Ovary (tissue), 7 donors: ENCODE measurements at regions not wholly inside any gene's neighbourhood (a gene's known extent, or its start where the extent isn't known, plus 50 kb on each side); places are given as distances from the start of the nearest gene placed in this dataset.
A peak's percentile ranks its signal among the peaks of the same experiment; 100 is the strongest.

Experiments
- DNase-seq, 5 donors: peaks; one replicate each; pipeline ENCODE4 v3.0.0-alpha.2; 2019 to 2020
- H3K27ac ChIP-seq, 2 donors: fragments of 200-600 bp; one replicate each; pipeline versions ENCODE4 v1.5.1 to v1.8.0; 2019 to 2022
- H3K27me3 ChIP-seq: fragments of 200-600 bp; one replicate; pipeline ENCODE4 v1.8.0; 2022
- H3K36me3 ChIP-seq: fragments of 200-600 bp; sonication (generic); one replicate; pipeline ENCODE4 v1.5.1; 2019
- H3K4me1 ChIP-seq: one replicate; pipeline ENCODE4 v1.8.1; 2013; ENCODE audit warnings: mild to moderate bottlenecking, moderate library complexity; ENCODE audit not compliant: insufficient read depth
- H3K4me3 ChIP-seq: fragments of 200-600 bp; sonication (generic); one replicate; pipeline ENCODE4 v1.5.1; 2017
- H3K9me3 ChIP-seq, 2 donors: fragments of 200-600 bp in 1 of 2; sonication (generic) in 1 of 2; one replicate each; pipeline versions ENCODE4 v1.5.1 to v1.8.1; 2013 to 2019; ENCODE audit warnings: mild to moderate bottlenecking in 1 of 2, moderate library complexity in 1 of 2
- EP300 ChIP-seq: sonication (generic); formaldehyde crosslinking; IDR thresholded peaks from one replicate; pipeline ENCODE4 v1.6.1; 2017; ENCODE audit warnings: antibody characterized with exemption
- POLR2A ChIP-seq: fragments of 450-650 bp; IDR thresholded peaks from one replicate; pipeline ENCODE4 v1.6.1; 2017; ENCODE audit warnings: antibody characterized with exemption, mild to moderate bottlenecking, moderate library complexity
- WGBS, 3 donors: extraction: QIAGEN DNeasy Blood & Tissue Kit in 1 of 3; methylation state at CpG; one replicate each; pipeline versions ENCODE4 v1.1.5 to v1.1.7; 2013 to 2017; 5-methylcytosine and 5-hydroxymethylcytosine counted together
- intact Hi-C, 4 donors: fragments of 100-400 bp; cut with DNase I; formaldehyde crosslinking; loops; one replicate each; pipeline versions ENCODE4 v1.11.0 to v1.15.1; 2022 to 2023
- TF ChIP-seq, protein P1 (sequence below), 3 donors: fragments of 450-650 bp in 2 of 3; fragments of 200-600 bp in 1 of 3; IDR thresholded peaks; one replicate each; pipeline versions ENCODE4 v1.5.1 to v1.8.0; 2016 to 2022; ENCODE audit warnings: antibody characterized with exemption in 3 of 3, mild to moderate bottlenecking in 1 of 3
- donor health status: DM: no; HTN: no; CAD: no; lungs with moderate emphysema.
- donor health status: DM: no; HTN: no; CAD: no.
- donor health status: Bipolar disorder and iron deficiency.
- donor health status: DM: no; HTN: no; CAD: no.
- donor health status: DM: yes; HTN: yes; CAD: no.

DNA sequence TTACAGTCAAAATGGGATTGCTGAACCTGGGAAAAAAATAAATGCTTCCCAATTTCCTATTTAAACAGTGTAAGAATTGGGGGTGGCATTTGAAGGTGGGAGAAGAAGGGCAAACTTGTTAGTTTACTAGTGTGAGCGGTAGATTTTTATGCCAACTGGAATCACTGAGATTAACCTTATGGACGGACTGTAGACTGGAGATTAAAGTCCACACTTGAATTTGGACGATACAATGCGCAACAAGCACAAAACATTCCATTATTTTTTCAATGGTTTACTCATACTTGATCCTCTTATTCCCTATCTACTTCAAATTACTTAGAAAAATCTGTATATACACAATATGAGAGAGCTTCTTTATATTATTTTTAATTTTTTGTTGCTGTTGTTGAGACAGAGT lies 269.6 kb upstream of the KLF14 start:
- Histone ChIP-seq H3K27me3 (no peaks in the 10 kb centered on the region), H3K4me3 (no peak overlapping the region), H3K4me1 (peaks cover 13% of the 10 kb centered on the region), H3K36me3 (no peaks in the 10 kb centered on the region), H3K9me3 (peaks cover 0 to 8% of the 10 kb centered on the region in 2 donors), H3K27ac (no peak overlapping the region)
- intact Hi-C loops = loop anchor here in 3 of 4 donors (2.0 to 10.0 kb wide), 2 partner anchors 107 to 109 kb away; no protein-coding TSS in a partner anchor
- 85 to 98% (median 86%) methylated on average over 4 of the region's 4 CpGs for WGBS, 3 donors
- DNase-seq = no peak
- TF ChIP-seq, protein P1, sequence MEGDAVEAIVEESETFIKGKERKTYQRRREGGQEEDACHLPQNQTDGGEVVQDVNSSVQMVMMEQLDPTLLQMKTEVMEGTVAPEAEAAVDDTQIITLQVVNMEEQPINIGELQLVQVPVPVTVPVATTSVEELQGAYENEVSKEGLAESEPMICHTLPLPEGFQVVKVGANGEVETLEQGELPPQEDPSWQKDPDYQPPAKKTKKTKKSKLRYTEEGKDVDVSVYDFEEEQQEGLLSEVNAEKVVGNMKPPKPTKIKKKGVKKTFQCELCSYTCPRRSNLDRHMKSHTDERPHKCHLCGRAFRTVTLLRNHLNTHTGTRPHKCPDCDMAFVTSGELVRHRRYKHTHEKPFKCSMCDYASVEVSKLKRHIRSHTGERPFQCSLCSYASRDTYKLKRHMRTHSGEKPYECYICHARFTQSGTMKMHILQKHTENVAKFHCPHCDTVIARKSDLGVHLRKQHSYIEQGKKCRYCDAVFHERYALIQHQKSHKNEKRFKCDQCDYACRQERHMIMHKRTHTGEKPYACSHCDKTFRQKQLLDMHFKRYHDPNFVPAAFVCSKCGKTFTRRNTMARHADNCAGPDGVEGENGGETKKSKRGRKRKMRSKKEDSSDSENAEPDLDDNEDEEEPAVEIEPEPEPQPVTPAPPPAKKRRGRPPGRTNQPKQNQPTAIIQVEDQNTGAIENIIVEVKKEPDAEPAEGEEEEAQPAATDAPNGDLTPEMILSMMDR (IDR thresholded peaks at IDR 0.05) = no peak
- TF ChIP-seq EP300 (no peak), POLR2A (no peak)

DNA sequence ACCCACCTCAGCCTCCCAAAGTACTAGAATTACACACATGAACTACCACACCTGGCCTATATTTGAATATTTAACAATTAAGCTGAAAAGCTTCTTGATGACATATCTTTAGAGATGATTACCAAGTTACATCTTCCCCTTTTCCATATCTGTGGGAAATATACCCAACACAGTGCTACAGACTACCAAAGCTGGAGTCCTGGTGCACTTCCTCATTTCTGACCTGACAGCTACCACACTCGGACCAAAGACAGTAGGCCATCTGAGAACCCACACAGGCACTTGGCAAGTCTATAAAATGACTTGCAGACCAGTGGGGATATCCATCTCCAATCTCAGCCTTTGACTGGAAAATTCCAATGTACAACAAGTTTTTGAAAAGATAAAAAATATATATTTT lies 270.4 kb upstream of the KLF14 start:
- WGBS, 3 donors = 0% methylated on average over 1 of the region's 1 CpG
- Histone ChIP-seq H3K27ac (no peak overlapping the region), H3K4me1 (peaks cover 10% of the 10 kb centered on the region), H3K36me3 (no peaks in the 10 kb centered on the region), H3K9me3 (peaks cover 0 to 8% of the 10 kb centered on the region in 2 donors), H3K27me3 (no peaks in the 10 kb centered on the region), H3K4me3 (no peak overlapping the region)
- intact Hi-C loops = loop anchor here in 3 of 4 donors (2.0 to 10.0 kb wide), 2 partner anchors 108 to 110 kb away; no protein-coding TSS in a partner anchor
- no peak for DNase-seq
- TF ChIP-seq POLR2A (no peak), EP300 (no peak)
- TF ChIP-seq, protein P1 (IDR thresholded peaks at IDR 0.05) = no peak

DNA sequence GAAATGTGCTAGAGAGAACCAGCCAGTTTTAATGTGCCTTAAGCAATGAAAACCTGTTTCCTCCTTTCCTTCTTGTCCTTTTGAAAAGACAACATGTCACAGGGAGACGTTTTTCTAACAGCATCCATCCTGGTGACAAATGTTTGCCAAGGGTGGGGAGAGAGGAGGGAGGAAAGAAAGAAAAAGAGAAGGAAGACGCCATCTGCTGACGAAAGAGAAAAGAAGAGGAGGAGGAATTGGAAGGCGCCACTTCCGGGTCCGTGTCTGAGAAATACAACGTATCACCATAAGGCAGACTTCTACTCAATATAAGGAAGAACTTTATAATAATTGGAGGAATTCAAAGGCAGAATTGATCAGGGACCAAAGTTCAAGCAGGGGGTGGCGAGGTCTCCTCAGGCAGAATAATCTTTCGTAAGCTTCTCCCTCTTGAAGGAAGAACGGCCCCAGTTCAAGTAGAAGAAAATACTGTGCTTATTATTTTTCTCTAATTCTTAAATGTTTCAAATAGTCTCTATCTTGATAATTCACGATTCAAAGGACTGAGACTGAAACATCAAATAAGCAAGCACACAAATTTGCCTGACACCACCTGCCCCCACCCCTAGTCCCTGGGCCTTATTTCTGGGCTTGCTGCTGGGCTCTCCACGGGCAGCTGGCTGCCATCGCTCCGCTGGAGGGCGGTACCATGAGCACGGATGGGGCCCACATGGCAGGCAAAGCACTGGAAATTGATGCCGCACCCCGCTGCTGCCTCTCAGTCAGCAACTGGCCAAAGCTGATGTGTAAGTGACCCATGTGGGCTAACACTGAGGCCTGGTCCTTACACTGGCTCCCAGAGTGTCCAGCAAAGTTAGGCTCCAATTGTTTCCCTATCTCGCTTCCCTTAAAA lies 273.7 kb upstream of the KLF14 start:
- TF ChIP-seq EP300 = no peak
- TF ChIP-seq, protein P1 (IDR thresholded peaks at IDR 0.05) = peak in 2 of 3 donors; percentile 44 to 58
- no peaks in the 10 kb centered on the region for H3K9me3 ChIP-seq
- H3K4me3 ChIP-seq = no peak overlapping the region
- H3K36me3 ChIP-seq = no peaks in the 10 kb centered on the region
- intact Hi-C loops = loop anchor here in 3 of 4 donors (2.0 to 10.0 kb wide), 2 partner anchors 25 to 113 kb away; no protein-coding TSS in a partner anchor
- no peaks in the 10 kb centered on the region for H3K27me3 ChIP-seq
- DNase-seq = peak in 4 of 5 donors; percentile 57 to 64 (median 60)
- H3K4me1 ChIP-seq = peaks cover 19% of the 10 kb centered on the region
- H3K27ac ChIP-seq = peak overlapping the region; percentile 26 to 35
- 37 to 45% (median 42%) methylated on average over 19 of the region's 19 CpGs for WGBS, 3 donors

DNA sequence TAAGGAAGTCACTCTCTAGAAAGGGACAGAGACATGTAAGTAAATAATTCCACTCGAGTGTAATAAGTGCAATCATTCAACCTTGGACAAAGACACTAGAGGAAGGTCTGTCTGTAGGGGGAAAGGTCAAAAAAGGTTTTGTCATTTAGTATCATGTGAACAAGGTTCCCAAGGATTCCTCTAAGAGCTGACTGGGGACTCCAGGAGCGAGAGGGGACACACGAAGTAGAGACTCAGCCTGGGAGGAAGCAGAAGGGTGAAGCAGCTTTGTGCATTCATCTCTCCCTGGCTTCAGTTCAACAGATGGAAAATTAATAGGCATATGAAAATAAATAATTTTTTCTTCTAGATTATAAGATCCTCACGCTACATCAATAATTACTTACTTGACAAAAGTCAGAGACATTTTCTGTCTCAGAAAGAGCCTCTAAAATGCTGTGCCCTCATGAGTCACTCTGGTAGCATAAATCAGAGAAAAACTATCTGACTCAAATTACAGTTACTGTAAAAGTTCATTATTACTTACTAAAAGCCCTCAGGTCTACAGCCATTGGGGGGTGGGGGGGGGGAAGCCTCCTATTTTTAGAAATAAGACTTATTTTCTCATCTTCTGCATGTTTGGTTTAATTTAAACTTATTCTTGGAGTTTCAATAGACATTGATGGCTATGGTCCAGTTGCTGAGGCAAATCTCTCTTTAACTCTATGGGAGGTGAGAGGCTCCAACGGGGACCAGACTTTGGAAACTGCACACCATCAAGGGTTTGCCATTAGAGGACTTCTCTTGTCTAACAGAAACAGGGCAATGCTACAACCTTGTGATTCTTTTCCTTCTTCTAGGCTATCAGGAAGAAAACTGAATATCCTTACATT lies 275.1 kb upstream of the KLF14 start:
- 56 to 58% (median 58%) methylated on average over 5 of the region's 5 CpGs for WGBS, 3 donors
- Histone ChIP-seq H3K36me3 (no peaks in the 10 kb centered on the region), H3K4me3 (no peak overlapping the region), H3K9me3 (no peaks in the 10 kb centered on the region), H3K27ac (peak overlapping the region in 1 of 2 donors; percentile 25), H3K27me3 (no peaks in the 10 kb centered on the region), H3K4me1 (peaks cover 26% of the 10 kb centered on the region)
- no peak for DNase-seq
- no peak for TF ChIP-seq EP300
- TF ChIP-seq POLR2A = no peak
- TF ChIP-seq, protein P1 (IDR thresholded peaks at IDR 0.05) = no peak
- intact Hi-C loops = loop anchor here in 2 of 4 donors (10.0 kb wide), 1 partner anchor 114 kb away; no protein-coding TSS in a partner anchor
